Vagina (tissue), 2 donors: ENCODE measurements at regions not wholly inside any gene's neighbourhood (a gene's known extent, or its start where the extent isn't known, plus 50 kb on each side); places are given as distances from the start of the nearest gene placed in this dataset.

Experiments
- CTCF ChIP-seq, 3 experiments: fragments of 450-650 bp in 2 of 3; fragments of 200-600 bp in 1 of 3; sonication (generic) in 1 of 3; IDR thresholded peaks; one replicate each; pipeline ENCODE4 v1.5.1; 2017 to 2019; ENCODE audit warnings: antibody characterized with exemption in 3 of 3, mild to moderate bottlenecking in 2 of 3, moderate library complexity in 2 of 3
- POLR2A ChIP-seq, 2 donors: fragments of 450-650 bp; IDR thresholded peaks; one replicate each; pipeline ENCODE4 v1.6.1; 2017; ENCODE audit warnings: antibody characterized with exemption in 2 of 2, mild to moderate bottlenecking in 2 of 2, moderate library complexity in 2 of 2

DNA sequence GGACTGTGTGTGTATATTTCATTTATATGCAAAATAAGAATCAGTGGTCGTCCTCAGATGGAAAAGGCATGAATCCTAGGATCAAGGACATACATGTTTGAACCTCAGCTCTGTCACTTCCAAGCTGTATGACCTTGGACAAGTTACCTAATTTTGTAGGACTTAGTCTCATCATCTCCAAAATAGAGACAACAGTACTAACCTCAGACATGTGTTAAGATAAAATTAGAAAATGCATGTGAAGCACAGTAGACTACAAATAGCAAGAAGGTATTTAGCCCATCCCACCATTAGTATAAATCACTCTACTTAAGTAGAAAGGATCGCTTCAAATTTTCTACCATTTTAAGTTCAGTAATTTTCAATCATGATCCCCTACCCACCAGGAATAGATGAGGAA lies 309.8 kb downstream of the ZEB2 start:
- TF ChIP-seq CTCF (IDR thresholded peaks at IDR 0.05) = no peak
- no peak for TF ChIP-seq POLR2A (IDR thresholded peaks at IDR 0.05)
